Amniotic stem cell (primary cell): ENCODE measurements at regions not wholly inside any gene's neighbourhood (a gene's known extent, or its start where the extent isn't known, plus 50 kb on each side); places are given as distances from the start of the nearest gene placed in this dataset.
"Not testable (repeated sequence)": the region's sequence is repeated elsewhere in the genome, so short reads cannot be mapped to it uniquely, and the experiment has no call there.

Experiments
- DNase-seq: peaks from one replicate; lab custom pipeline; 2025; lab: John Stamatoyannopoulos, UW

DNA sequence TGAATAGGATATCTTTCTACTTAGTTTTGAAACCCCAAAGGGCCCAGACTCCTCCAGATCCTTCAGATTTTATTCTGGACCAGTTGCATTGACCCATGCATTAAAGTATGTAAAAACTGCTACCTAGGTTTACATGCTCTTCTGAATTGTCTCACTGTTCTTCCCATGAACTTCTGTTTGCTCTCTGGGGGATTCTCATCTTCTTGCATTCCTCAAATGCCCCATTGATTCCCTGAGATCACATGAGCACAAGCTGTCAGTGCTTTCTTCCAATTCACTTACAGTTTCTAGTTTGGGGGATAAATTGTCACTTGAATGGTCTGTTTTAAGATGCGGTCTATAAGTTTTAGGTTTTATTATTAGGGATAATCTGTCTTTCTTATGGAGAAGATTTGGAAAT is 188.9 kb upstream of the KIF2B start:
- DNase-seq = no peak

DNA sequence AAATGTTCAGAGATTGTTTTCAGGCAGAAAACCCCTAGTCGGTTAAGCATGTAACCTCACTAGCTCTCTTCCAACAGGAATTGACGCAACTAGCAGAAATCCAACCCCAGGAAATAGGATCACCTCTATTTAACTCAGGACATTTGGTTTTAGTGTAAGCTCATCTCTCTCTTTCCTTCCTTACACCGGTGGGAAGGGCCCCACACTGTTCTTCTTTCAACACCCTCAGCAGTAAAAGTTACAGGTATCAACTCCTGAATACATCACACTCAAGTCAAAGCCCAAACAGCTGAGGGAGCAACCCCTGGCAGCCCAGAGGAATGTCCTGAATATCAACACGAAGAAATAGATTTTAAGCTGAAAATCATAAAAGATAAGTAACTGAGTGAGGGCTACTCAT is 191.2 kb upstream of the KIF2B start:
- no peak for DNase-seq

DNA sequence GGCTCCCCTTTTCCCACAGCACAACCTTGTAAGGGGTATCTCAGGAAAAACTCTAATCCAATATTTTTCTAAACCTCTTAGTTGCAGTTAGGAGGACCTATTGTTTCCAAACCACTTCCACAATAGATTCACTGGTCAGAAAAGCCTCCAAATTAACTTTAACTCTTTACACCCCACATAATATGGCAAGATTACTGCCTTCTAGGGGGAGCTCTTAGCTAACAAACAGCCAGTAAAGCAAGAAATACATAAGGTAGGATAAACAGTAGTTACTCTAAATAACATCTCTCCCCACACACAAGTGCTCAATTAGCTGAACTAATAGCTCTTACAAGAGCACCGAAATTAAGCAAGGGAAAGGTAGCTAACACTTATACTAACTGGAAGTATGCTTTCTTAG is 192.1 kb upstream of the KIF2B start:
- no peak for DNase-seq

DNA sequence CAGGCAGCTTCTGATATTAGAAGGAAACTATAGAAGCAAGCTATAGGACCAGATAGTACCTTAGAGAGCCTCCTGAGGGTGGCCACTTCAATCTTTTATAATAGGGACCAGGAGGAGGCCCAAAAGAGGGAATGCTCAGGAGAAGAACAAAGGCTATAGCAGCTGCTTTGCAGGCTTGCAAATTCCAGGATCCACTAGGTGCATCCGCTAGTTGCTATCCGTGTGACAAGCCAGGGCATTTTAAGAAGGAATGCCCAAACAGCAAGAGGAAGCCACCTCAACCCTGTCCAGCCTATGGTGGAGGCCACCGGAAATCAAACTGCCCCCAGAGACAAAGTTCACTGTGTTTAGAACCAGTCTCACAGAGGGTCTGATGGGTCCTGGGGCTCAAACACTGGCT is 192.6 kb upstream of the KIF2B start:
- DNase-seq = no peak

DNA sequence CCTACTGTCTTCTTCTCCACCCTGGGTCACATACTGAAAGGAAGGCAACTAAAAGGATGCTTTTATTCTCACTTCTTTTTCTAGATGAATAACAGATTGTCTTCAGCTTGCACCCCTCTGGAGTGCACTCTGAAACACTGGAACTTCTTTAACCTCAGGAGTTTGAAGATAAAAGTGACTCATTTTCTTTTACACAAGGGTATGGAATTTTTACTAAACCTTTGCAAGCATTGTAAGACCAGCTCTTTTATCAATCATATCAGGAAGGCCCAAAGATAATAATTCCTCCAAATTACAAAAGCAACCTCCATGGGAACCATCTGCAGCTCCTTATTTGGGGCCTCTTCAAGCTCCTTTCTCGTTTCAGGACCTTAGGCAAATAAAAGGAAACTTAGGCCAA is 193.5 kb upstream of the KIF2B start:
- DNase-seq = no peak

DNA sequence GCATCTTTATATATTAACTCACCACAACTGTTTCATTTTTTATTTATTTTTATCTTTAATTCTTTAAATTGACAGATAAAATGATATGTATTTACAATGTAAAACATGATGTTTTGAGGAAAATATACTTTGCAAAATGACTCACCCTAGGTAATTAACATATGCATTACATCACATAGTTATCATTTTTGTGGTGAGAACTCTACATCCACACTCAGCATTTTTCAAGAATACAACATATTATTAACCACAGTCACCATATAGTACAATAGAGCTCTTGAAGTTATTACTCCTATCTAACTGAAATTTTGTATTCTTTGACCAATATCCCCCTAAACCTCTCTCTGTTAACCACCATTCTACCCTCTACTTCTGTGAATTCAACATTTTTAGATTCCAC is 194.7 kb upstream of the KIF2B start:
- DNase-seq = no peak

DNA sequence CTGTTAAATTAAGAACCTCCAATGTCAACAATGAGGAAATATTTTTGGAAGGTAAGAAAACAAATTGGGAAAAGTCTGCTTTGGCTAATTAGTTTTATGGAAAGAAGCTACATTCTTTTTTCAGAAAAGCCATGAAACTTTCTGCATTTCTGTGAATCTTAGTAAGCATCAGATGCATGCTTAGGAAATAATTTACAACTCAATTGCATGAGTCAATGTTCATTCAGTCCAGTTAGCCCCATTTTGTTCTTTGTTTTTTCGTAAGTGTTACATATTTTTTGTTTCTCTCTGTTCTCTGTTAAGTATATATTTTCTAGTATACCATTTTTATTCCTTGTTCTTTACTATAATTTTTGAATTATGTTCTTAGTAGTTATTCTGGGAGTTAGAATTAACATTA is 195.2 kb upstream of the KIF2B start:
- DNase-seq = no peak

DNA sequence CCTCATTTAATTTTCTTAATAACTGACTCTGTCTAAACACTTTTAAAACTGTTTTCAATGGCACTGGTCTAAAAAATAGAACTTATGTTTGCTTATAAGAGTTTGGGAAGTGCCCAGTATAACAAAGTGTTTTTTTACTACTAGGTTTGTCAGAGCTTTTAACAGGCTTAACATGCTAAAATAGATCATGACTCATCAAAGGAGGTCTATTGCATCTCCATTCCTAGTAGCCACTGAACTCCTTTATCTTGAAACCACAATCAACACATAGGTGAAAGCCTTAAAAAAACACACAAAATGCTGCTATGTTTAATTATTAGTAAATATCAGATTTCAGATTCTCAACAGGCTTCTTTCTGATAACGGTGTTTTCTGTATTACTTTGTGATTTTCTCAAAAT is 196.4 kb upstream of the KIF2B start:
- DNase-seq = no peak

DNA sequence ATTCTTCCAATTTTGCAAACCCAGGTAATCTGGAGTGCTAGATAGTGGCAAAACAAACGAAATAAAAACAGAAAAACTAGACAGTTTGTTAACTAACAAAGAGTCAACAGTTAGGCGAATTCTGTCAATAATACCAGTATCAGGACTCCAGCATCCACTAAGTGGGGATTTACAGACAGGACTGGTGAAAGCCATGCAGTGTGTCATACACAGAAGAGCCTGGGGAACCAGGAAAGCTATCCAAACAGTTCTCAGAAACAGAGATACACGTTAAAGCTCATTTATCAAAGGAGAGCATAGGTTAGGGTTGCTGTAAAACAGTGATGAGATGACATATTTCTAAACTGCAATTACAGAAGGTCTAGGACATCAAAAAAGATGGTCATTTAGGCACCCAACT is 203.7 kb upstream of the KIF2B start:
- DNase-seq = no peak

DNA sequence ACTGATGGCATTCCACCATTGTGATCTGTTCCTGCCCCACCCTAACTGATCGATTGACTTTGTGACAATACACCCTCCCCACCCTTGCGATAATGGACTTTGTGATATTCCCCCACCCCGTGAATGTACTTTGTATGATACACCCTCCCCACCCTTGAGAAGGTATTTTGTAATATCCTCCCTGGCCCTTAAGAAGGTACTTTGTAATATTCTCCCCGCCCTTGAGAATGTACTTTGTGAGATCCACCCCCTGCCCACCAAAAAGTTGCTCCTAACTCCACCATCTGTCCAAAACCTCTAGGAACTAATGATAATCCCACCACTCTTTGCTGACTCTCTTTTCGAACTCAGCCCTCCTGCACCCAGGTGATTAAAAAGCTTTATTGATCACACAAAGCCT is 214.5 kb upstream of the KIF2B start:
- not testable (repeated sequence) for DNase-seq

DNA sequence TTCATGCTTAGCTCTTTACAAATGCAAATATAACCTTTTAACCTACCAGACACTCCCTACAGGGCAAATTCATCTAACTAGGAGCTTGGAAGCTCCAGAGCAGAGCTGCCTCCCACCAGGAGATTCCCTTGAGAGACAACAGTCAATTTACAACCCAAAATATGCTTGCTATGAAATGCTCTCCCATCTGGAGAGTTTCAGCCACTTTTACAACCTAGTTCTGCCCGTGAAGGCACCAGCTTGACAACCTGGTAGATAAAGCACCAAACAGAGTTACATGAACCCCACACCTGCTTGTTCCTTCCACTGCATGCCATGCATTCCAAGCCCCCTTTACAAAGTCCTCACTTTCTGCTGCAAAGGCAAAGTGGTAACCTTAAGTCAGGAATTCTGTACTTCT is 215.3 kb upstream of the KIF2B start:
- DNase-seq = no peak

DNA sequence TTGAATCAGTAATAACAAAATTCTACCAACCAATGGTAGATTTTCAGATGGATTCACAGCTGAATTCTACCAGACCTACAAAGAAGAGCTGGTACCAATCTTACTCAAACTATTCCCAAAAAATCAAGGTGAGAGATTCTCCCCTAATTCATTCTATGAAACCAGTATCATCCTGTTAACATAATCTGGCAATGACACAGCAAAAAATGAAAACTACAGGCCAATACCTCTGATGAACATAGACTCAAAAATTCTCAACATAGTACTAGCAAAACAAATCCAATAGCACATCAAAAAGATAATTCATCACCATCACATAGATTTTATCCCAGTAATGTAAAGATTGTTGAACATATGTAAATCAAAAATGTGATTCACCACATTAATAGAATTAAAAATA is 234.4 kb upstream of the KIF2B start:
- DNase-seq = no peak

DNA sequence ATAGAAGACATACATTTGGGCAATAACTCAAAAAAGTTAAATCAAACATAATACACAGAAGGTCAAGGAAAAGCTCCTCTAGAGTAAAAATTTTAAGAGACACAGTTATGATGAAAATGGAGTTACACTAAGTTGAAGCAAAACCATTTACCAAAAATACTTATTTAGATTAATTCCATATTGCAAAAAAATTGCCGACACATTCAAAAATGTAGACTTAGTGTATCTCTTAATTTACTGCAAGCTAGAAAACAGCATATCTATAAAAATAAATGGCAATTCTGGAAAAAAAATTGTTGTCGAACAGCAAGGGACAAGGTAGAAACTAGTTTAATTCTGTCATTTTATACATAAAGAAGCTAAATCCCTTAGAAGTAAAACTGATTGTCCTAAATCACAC is 248.7 kb upstream of the KIF2B start:
- DNase-seq = no peak

DNA sequence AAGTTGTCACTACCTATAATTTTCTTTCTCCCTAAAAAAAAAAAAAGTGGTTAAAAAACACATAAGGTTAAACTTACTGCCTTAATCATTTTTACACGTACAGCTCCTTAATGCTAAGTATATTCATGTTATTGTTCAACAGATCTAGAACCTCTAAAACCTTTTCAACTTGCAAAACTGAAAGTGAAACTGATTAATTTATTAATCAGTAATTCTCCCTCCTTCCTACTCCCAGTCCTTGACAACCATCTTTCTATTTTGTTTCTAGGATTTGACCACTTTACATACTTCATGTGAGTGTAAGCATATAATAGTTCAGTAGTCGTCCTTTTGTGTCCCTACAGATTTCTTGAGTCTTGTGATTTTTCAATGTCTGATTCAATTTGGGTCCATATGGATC is 251.4 kb upstream of the KIF2B start:
- DNase-seq = no peak

DNA sequence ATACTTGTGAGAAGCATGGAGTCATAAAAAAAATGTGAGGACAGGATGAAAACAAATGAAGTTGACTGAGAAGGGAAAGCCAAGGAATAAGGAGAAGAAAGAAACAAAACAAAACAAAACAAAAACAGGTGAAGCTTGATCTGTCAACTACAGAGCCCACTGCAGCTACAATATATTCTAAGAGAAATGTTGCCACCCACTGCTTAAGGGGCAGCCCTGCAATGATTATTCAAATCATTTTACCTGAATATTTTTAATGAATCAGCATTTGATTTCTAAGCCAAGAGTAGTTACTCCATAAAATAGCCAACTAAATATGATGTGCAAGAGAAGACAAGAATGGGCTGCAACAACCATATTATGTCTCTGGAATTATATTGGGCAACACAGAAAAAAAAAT is 252.0 kb upstream of the KIF2B start:
- DNase-seq = no peak

DNA sequence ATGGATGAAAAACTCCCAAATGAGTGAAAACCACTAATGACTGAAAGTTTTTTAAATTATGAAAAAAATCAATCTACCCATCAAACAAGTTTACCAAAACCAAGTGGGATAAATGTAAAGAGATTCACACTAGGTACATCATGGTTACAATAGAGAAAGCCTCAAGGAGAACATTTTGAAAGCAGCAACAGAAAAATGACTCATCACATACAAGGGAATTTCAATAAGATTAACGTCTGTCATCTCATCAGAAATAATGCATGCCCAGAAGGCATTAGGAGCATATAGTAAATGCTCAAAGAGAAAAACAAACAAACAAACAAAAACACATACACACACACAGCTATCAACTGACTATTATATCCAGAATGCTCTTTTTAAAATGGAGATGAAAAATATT is 261.8 kb upstream of the KIF2B start:
- DNase-seq = no peak

DNA sequence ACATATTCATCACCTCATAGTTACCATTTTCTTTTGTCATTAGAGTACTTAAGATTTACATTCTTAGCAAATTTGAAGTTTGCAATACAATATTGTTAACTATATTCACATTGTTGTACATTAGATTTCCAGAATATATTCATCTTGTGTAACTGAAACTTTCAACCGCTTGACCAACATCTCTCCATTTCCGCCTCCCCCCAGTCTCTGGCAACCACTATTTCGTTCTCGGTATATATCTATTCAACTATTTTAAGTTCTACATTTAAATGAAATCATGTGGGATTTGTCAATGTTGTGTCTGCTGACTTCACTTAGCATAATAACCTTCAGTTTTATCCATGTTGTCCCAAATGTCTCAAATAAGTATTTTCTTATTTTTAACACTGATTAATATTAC is 274.5 kb upstream of the KIF2B start:
- DNase-seq = no peak

DNA sequence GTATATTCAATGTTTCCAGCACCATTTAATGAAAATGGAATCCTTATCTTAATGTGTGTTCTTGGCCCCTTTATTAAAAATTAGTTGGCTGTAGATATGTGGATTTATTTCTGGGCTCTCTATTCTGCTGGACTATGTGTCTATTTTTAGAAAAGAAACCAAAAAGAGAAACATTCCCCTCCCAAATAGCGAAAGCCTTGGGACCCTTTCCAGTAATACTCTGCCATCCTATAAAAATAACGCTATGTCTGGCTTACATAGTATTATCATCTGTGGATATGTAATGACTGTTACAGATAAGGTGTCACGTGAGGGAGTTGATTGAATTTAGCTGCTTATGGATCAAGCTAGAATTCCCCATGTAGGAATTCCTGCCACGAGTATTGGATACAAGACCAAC is 279.3 kb upstream of the KIF2B start:
- no peak for DNase-seq

DNA sequence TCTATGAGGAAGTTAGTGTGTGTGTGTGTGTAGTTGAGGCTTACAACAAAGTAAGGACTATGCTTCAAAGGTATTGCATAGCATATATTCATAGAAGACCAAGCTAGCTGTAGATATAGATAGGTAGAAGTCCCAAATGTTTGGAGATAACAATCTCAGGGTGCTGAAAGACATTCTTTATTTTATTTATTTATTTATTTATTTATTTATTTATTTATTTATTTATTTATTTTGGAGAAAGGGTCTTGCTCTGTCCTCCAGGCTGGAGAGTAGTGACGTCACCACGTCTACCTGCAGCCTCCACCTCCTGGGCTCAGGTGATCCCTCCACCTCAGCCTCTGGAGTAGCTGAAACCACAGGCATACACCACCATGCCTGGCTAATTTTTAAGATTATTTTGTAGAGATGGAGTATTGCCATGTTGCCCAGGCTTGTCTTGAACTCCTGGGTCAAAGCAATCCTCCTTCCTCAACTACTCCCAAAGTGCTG is 284.6 kb upstream of the KIF2B start:
- no peak for DNase-seq

DNA sequence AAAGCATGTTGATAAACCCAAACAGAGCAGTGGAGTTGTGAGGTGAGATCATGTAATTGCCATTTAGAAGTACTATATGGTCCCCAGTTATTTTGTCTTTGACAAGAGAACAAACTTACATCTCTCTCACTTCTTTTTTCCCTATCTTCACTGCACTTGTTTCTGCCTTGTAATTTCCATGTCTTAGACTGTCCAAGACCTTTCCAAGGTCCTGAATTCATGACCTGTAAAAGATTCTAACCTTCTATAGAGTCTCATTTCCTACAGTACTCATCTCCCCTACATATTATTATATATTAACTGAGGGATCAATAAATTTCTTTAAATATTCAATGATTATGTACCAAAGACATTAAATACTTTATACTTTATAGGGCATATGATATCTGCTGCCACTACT is 295.3 kb upstream of the KIF2B start:
- no peak for DNase-seq

DNA sequence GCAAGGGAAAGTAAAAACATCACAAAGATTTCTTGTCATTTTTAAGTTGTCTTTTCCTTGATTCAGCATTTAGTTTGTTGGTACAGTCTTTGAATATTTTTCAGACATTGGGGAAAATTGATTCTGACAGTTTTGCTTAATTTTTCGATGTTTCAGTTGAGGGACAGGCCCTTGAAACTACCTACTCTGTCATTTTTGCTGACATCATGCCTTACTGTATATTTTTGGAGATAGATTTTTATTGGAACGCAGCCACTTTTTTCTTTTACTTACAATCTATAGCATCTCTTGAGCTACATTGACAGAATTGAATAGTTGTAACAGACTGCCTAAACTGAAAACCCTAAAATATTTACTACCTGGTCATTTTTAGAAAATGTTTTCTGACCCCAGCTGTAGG is 297.1 kb upstream of the KIF2B start:
- no peak for DNase-seq

DNA sequence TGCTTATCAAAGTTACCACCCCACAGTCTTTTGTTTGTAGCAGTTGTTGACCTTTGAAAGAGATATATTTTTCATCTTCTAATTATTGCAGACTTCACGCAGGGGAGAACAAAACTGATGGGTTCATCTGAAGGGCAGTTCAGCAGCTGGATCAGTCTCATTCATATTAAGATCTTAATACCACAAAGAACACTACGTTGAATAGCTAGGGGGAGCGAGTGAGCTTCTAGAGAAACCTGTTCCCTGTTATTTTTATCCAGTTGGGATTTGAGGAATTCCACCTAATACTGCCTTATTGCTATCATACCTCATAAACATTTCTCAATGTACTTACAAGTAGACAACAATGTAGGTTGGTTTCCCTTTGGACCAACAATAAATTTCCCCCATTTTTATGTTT is 306.1 kb upstream of the KIF2B start:
- DNase-seq = no peak

DNA sequence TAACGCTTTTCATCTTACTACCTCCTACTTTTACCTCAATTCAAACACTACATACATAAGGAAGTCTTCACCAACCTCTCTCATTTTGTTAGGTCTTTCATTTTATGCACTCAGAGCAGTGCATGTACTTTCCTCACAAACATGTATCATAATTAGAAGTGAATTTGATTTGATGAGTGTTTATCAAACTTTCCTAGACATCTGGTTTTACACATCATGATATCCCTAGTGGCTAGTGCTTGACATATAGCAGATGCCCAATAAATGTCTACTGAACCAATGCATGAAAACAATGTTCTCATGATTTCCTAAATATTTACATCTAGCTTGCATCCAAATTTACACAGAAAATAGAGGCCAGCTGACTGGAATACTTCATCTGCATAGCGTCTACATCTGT is 323.4 kb upstream of the KIF2B start:
- DNase-seq = no peak

DNA sequence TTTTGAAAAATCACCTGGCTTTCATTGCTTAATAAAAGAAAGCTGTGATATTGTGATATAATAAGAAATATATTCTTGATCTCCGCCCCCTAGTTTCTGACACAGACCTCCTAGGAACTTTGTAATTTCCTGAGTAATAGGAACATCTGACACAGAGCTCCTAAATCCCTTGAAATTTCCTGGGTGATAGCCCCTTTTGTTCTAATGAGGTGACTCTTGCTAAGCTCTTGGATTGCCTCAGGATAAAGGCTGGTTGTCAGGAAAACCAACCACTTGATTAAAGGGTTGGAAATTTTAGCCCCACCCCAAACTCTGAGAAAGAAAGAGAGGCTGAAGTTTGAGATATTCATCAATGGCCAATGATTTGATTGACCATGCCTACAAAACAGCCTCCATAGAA is 326.4 kb upstream of the KIF2B start:
- DNase-seq = no peak

DNA sequence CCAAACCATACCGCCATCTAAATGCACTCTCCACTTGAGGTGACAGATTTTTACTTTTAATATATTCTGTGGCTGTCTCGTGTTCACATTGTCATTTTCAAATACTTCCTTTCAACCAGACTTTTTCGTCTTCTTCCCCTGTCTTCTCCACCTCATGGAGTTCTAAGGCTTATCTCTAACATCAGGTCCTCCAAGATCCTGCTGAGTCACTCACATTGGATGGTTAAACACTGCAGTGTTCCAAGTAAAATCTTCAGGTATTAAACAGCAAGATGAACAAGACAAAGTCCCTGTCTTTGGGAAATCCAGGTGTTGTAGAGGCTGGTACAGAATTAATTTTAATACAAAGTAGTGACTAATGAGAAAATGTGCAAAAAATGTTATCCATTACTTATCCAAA is 330.2 kb upstream of the KIF2B start:
- DNase-seq = no peak
